ENCODE measurements at regions not wholly inside any gene's neighbourhood (a gene's known extent, or its start where the extent isn't known, plus 50 kb on each side); places are given as distances from the start of the nearest gene placed in this dataset.

DNA sequence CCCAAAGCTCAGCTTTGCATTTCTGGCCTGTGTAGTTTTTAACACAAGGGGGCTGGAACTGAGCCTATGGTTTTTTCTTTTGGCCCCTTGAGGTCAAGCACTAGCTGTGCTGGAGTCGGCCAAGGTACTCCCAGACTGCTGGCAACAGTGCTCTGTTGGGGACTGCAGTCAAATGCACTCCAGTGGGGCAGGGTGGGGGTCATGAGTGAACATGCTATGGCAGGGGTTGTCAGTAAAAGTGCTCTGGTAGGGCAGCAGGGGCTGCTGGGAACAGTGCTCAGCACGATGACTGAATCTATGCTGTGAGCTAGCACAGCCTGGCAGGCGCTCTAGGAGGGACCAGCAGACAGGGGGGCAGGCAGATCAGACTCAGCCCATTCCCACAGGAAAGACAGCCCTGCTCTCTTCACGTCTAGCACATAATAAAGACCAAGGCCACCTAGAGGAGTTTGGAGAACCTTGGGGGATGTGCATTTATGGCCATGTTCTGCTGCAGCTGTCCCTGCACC lies 55.0 kb upstream of the CERS6 start:
- no peak for TF ChIP-seq CTCF (IDR thresholded peaks at IDR 0.05)
- no peak for TF ChIP-seq ZFX (IDR thresholded peaks at IDR 0.05; ENCODE audit: borderline replicate concordance)
- no peak overlapping the region for H3K27ac ChIP-seq

DNA sequence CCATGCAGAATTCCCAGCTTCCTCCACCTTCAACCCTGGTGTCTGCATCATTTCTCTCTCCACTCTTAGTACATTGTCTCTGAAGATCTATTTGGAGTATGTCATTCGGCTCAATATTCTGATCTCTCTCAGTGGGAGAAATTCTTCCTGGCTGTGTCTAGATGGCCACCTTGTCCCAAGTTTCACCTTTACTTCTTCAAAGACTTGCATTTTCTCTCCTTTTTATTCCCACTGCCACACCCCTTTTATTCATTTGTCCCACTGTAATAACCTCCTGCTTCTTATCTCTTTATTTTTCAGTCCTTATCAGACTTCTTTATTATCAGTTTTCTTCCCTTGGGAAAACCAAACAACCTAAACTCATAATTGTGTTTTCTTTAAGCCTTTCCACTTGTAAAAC lies 54.3 kb upstream of the CERS6 start:
- H3K27ac ChIP-seq: no peak overlapping the region
- TF ChIP-seq CTCF (IDR thresholded peaks at IDR 0.05) (no peak), ZFX (IDR thresholded peaks at IDR 0.05; ENCODE audit: borderline replicate concordance) (no peak)

DNA sequence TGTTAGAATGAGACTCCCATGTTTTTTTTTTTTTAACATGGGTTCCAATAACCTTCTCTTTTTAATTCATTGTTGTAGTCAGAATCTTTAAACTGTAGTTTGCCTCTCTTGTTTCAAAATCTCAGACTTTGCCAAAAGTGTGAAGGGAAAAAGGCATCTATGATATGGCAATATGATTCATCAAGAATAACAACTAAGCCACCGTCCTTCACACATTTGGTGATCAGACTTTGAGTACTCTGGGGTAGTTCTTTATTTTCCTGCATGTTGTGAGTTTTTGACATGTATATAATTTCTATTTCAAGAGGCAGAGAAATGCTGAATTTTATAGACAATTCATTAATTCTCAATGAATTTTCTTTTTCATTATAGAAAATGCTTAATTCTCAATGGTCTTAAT lies 53.5 kb upstream of the CERS6 start:
- H3K27ac ChIP-seq: no peak overlapping the region
- TF ChIP-seq ZFX (IDR thresholded peaks at IDR 0.05; ENCODE audit: borderline replicate concordance): no peak
- no peak for TF ChIP-seq CTCF (IDR thresholded peaks at IDR 0.05)

DNA sequence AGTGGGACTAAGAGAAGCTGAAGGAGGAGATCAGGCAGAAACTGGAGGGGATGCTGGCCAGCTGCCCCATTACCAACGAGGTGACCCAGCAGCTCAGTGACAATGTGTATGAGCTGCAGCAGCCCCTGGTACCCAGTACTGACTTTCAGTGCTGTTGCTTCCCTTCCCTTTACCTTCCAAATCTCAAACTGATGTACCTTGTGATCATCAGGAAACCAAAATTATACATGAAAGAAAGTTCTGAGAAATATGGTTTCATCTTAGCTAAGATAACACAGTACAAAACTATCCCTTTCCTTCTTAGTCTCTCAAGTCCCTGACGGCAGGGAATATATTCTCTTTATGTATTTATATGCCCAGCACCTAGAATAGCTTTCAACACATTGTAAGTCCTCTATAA lies 52.3 kb upstream of the CERS6 start:
- TF ChIP-seq ZFX (IDR thresholded peaks at IDR 0.05; ENCODE audit: borderline replicate concordance): no peak
- TF ChIP-seq CTCF (IDR thresholded peaks at IDR 0.05): no peak
- no peak overlapping the region for H3K27ac ChIP-seq

DNA sequence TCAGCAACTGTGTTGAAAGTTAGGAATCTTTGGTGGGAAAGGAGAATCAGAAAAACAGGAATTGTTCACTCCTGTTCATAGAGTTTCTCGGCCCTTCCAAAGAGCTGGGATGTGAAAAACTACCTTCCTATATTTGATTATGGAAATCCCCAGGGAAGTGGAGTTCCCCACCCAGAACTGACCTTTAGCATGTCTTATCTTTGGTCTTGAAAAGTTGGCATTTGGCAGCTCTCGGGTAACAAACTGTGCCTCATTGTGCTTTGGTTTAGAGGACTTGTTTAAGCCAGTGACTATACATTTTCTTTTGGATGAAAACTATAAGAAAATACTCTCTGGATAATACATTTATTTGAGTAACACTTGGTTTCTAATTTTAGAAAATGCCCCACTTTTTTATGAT lies 51.3 kb upstream of the CERS6 start:
- TF ChIP-seq CTCF (IDR thresholded peaks at IDR 0.05) (no peak), ZFX (IDR thresholded peaks at IDR 0.05; ENCODE audit: borderline replicate concordance) (no peak)
- no peak overlapping the region for H3K27ac ChIP-seq

Measured in 22Rv1 (cell line).